Gastroesophageal sphincter (tissue), 3 donors: ENCODE measurements at regions not wholly inside any gene's neighbourhood (a gene's known extent, or its start where the extent isn't known, plus 50 kb on each side); places are given as distances from the start of the nearest gene placed in this dataset.

ENCODE experiments used
- POLR2A ChIP-seq, 2 donors: fragments of 450-650 bp; IDR thresholded peaks; one replicate each; pipeline ENCODE4 v1.6.1; 2017; ENCODE audit warnings: antibody characterized with exemption in 2 of 2, mild to moderate bottlenecking in 2 of 2, moderate library complexity in 1 of 2
- TF ChIP-seq, protein P1 (sequence below), 4 experiments: fragments of 200-600 bp in 2 of 4; fragments of 450-650 bp in 2 of 4; sonication (generic) in 1 of 4; IDR thresholded peaks; one replicate each; pipeline ENCODE4 v1.5.1; 2017 to 2019; ENCODE audit warnings: antibody characterized with exemption in 4 of 4, mild to moderate bottlenecking in 2 of 4, moderate library complexity in 2 of 4

DNA sequence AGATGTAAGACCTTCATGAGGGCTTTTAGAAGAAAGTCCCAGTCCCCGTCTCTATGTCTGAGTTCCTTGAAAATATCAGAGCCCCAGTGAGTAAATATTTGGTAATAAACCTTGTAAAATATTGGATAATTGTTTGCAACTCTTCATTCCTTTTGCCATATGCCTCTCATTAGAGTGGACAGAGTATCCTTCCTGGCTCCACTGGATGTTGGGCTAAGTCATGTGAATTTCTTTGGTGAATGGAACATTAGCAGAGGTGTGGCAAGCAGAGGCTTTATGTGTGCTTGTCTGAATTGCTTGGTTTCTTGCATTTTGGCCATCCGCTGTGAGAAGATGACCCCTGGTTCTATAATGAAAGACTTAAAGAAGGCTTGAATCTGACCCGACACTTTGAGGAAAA is 490.3 kb downstream of the METTL15 start:
- TF ChIP-seq POLR2A (IDR thresholded peaks at IDR 0.05), result no peak
- TF ChIP-seq, protein P1, sequence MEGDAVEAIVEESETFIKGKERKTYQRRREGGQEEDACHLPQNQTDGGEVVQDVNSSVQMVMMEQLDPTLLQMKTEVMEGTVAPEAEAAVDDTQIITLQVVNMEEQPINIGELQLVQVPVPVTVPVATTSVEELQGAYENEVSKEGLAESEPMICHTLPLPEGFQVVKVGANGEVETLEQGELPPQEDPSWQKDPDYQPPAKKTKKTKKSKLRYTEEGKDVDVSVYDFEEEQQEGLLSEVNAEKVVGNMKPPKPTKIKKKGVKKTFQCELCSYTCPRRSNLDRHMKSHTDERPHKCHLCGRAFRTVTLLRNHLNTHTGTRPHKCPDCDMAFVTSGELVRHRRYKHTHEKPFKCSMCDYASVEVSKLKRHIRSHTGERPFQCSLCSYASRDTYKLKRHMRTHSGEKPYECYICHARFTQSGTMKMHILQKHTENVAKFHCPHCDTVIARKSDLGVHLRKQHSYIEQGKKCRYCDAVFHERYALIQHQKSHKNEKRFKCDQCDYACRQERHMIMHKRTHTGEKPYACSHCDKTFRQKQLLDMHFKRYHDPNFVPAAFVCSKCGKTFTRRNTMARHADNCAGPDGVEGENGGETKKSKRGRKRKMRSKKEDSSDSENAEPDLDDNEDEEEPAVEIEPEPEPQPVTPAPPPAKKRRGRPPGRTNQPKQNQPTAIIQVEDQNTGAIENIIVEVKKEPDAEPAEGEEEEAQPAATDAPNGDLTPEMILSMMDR (IDR thresholded peaks at IDR 0.05), result no peak
